Adrenal gland (tissue), 2 donors: ENCODE measurements at regions not wholly inside any gene's neighbourhood (a gene's known extent, or its start where the extent isn't known, plus 50 kb on each side); places are given as distances from the start of the nearest gene placed in this dataset.

ENCODE experiments used
- small RNA-seq, 2 donors: library from RNA; depleted of rRNA; stranded (forward); fragments of <200 nt; gene quantifications; one replicate each; pipeline ENCODE3, GENCODE V24; 2016

Small RNA genes lying in the stretch of these regions (small RNA-seq; reads per million reads assigned to genes)
- 0 reads per million in 2 donors for gene AC093813.1
- 0 reads per million in 2 donors for gene RF00019
